ENCODE measurements at regions not wholly inside any gene's neighbourhood (a gene's known extent, or its start where the extent isn't known, plus 50 kb on each side); places are given as distances from the start of the nearest gene placed in this dataset.
"Not testable (repeated sequence)": the region's sequence is repeated elsewhere in the genome, so short reads cannot be mapped to it uniquely, and the experiment has no call there.

GRCh38 chr9:41657141-41657540, 468.0 kb upstream of the ZNG1F start:
- TF ChIP-seq CTCF, POLR2A (IDR thresholded peaks at IDR 0.05): not testable (repeated sequence)
